K562 (cell line): ENCODE measurements at regions not wholly inside any gene's neighbourhood (a gene's known extent, or its start where the extent isn't known, plus 50 kb on each side); places are given as distances from the start of the nearest gene placed in this dataset.

Experiments used
- ATAC-seq: fragments of 200-7000 bp; cut with Tn5 transposase; 3 replicates; pipeline ENCODE4 v1.9.1; 2020; ENCODE audit warnings: moderate library complexity
- BruUV-seq: library from RNA; stranded (reverse); fragments of 400-500 nt; replicated peaks from 2 replicates; lab custom pipeline; 2021; lab: Mats Ljungman, UMichigan
- CTCF ChIA-PET: fragments of 300-600 bp; formaldehyde crosslinking; extraction: SDS; loops from one replicate; lab custom pipeline; 2021; ENCODE audit warnings: low intra/inter-chr PET ratio; lab: Yijun Ruan, JAX
- POLR2A ChIA-PET: fragments of 300-600, 350-650 bp; sonication (Branson Sonifier 250); formaldehyde crosslinking; extraction: SDS; loops from one replicate; lab custom pipeline; 2021; ENCODE audit warnings: antibody characterized with exemption, inconsistent platforms; lab: Yijun Ruan, JAX
- DNase-seq, 4 experiments: peaks; one replicate each; pipeline versions ENCODE4 v3.0.0 to v3.0.0-alpha.2; 2011 to 2018; ENCODE audit warnings: low spot score in 3 of 4, mixed read lengths in 3 of 4; ENCODE audit errors: extremely low read depth in 1 of 4
- FAIRE-seq: peaks from 2 replicates; lab custom pipeline; 2011; peaks lifted over from hg19 to GRCh38; lab: Jason Lieb, UNC
- H2AFZ ChIP-seq: 2 replicates; pipeline ENCODE4 v1.6.0; 2011; ENCODE audit warnings: low read depth, low read length, control low read depth, inconsistent platforms
- H3K27ac ChIP-seq: fragments of 200-600 bp; 3 replicates; pipeline ENCODE4 v1.8.0; 2011; ENCODE audit warnings: low read depth, mild to moderate bottlenecking, control low read depth, inconsistent platforms, low read length, moderate library complexity, mixed read lengths; ENCODE audit errors: extremely low read depth
- H3K27me3 ChIP-seq, 2 experiments: fragments of 300-600 bp in 1 of 2; 2 replicates in 1 of 2; 3 replicates in 1 of 2; pipeline versions ENCODE4 v1.6.0 to v1.8.0; 2011; ENCODE audit warnings: inconsistent platforms in 2 of 2, low read length in 2 of 2, mild to moderate bottlenecking in 1 of 2, mixed read lengths in 1 of 2, moderate library complexity in 1 of 2; ENCODE audit not compliant: control insufficient read depth in 2 of 2, insufficient read depth in 2 of 2
- H3K36me3 ChIP-seq: fragments of 300-600 bp; 3 replicates; pipeline ENCODE4 v1.8.0; 2011; ENCODE audit warnings: mild to moderate bottlenecking, low read length, inconsistent platforms; ENCODE audit not compliant: control insufficient read depth, insufficient read depth
- H3K4me1 ChIP-seq, 2 experiments: fragments of 200-600 bp in 1 of 2; replicated peaks in 1 of 2; 2 replicates in 1 of 2; 3 replicates in 1 of 2; pipeline versions ENCODE4 v1.5.1 to v1.8.0; 2011; ENCODE audit warnings: inconsistent platforms in 2 of 2, low read length in 2 of 2, mild to moderate bottlenecking in 1 of 2, mixed read lengths in 1 of 2, moderate library complexity in 1 of 2; ENCODE audit not compliant: control insufficient read depth in 2 of 2, insufficient read depth in 2 of 2
- H3K4me2 ChIP-seq: 2 replicates; pipeline ENCODE4 v1.6.1; 2011; ENCODE audit warnings: low read length, control low read depth, inconsistent platforms, mixed read lengths; ENCODE audit not compliant: insufficient read depth
- H3K4me3 ChIP-seq: fragments of 200-600 bp; sonication (generic), shearing (Covaris generic); 2 replicates; pipeline ENCODE4 v1.5.1; 2016; ENCODE audit warnings: control low read depth, inconsistent platforms
- H3K79me2 ChIP-seq: fragments of 200-600 bp; 3 replicates; pipeline ENCODE4 v1.8.0; 2011; ENCODE audit warnings: low read length, inconsistent platforms; ENCODE audit not compliant: control insufficient read depth, insufficient read depth
- H3K9ac ChIP-seq, 2 experiments: 2 replicates each; pipeline versions ENCODE4 v1.6.0 to v1.6.1; 2011; ENCODE audit warnings: low read depth in 2 of 2, low read length in 2 of 2, control low read depth in 1 of 2, inconsistent platforms in 1 of 2, mild to moderate bottlenecking in 1 of 2, mixed read lengths in 1 of 2; ENCODE audit not compliant: insufficient read depth in 1 of 2
- H3K9me1 ChIP-seq: one replicate; pipeline ENCODE4 v1.6.0; 2011; ENCODE audit warnings: inconsistent platforms, mild to moderate bottlenecking, low read length, moderate library complexity; ENCODE audit not compliant: control insufficient read depth, insufficient read depth
- H3K9me3 ChIP-seq: replicated peaks from 2 replicates; pipeline ENCODE4 v1.5.1; 2011; ENCODE audit warnings: low read depth, low read length, inconsistent platforms; ENCODE audit not compliant: control insufficient read depth, insufficient read depth
- H4K20me1 ChIP-seq: replicated peaks from 2 replicates; pipeline ENCODE4 v1.6.1; 2011; ENCODE audit warnings: low read length, inconsistent platforms, mixed read lengths; ENCODE audit not compliant: control insufficient read depth, insufficient read depth
- C11orf30 ChIP-seq: fragments of 450-650 bp; IDR thresholded peaks from 2 replicates; pipeline ENCODE4 v1.6.1; 2016; ENCODE audit warnings: low read depth, mild to moderate bottlenecking
- FUS ChIP-seq: fragments of 200-400 bp; formaldehyde crosslinking; optimal IDR thresholded peaks from 2 replicates; pipeline ENCODE3; 2017; ENCODE audit warnings: low read depth, low read length
- RBM34 ChIP-seq: fragments of 200-400 bp; formaldehyde crosslinking; IDR thresholded peaks from 2 replicates; pipeline ENCODE4 v1.6.1; 2018; ENCODE audit warnings: low read length, borderline replicate concordance; ENCODE audit not compliant: insufficient read depth
- SMARCB1 ChIP-seq: IDR thresholded peaks from 2 replicates; pipeline ENCODE4 v1.6.1; 2011; ENCODE audit warnings: improper control_type of control experiment, low read depth; ENCODE audit not compliant: insufficient read length
- ZNF212 ChIP-seq: fragments of 450-650 bp; formaldehyde crosslinking; IDR thresholded peaks from 2 replicates; pipeline ENCODE4 v1.4.0; 2020; ENCODE audit warnings: mild to moderate bottlenecking
- WGBS: fragments of 100-300 bp; shearing (Covaris generic); methylation state at CpG from one replicate; pipeline ENCODE4 v1.1.6; 2016; ENCODE audit warnings: low coverage, mixed read lengths; ENCODE audit not compliant: insufficient coverage; ENCODE audit errors: missing lambda C conversion rate; 5-methylcytosine and 5-hydroxymethylcytosine counted together
- in situ Hi-C: fragments of 300-500 bp; cut with MboI; formaldehyde crosslinking; loops from 4 replicates; pipeline ENCODE4 v1.15.0; 2018; ENCODE audit warnings: inconsistent platforms, mixed read lengths
- intact Hi-C: fragments of 100-400 bp; cut with micrococcal nuclease; formaldehyde crosslinking; loops from 2 replicates; pipeline ENCODE4 v1.14.2; 2022
- TF ChIP-seq, protein P1 (sequence below), 2 experiments: fragments of 450-650 bp; IDR thresholded peaks; 2 replicates each; pipeline ENCODE4 v1.6.1; 2018; ENCODE audit warnings: mild to moderate bottlenecking in 2 of 2, low read depth in 1 of 2; ENCODE audit not compliant: partially characterized antibody in 2 of 2
- TF ChIP-seq, protein P2 (sequence below): fragments of 200-800 bp; sonication (Bioruptor generic); IDR thresholded peaks from 2 replicates; pipeline ENCODE4 v1.6.1; 2016; ENCODE audit warnings: missing genetic modification characterization, missing compliant biosample characterization

DNA sequence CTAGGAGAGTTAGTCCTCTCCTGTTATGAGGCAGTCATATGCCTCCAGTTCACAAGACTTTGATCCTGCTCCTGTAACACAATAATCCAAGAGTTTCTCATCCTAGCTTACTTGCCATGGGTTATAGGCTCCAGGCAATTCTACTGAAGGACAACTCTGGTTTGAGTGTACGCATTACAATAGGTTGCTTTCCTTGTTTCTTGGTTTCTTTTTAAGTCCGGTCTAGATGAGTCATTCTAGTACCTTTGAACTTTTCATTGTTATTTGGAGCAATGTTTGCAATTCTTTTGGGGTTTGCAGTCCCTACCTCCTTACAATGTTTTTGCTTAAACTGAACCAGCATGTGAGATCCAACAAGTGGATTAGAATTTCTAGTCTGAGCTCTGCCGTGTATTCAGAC, 109.1 kb downstream of the ANAPC4 start (continued):
- TF ChIP-seq, protein P1, sequence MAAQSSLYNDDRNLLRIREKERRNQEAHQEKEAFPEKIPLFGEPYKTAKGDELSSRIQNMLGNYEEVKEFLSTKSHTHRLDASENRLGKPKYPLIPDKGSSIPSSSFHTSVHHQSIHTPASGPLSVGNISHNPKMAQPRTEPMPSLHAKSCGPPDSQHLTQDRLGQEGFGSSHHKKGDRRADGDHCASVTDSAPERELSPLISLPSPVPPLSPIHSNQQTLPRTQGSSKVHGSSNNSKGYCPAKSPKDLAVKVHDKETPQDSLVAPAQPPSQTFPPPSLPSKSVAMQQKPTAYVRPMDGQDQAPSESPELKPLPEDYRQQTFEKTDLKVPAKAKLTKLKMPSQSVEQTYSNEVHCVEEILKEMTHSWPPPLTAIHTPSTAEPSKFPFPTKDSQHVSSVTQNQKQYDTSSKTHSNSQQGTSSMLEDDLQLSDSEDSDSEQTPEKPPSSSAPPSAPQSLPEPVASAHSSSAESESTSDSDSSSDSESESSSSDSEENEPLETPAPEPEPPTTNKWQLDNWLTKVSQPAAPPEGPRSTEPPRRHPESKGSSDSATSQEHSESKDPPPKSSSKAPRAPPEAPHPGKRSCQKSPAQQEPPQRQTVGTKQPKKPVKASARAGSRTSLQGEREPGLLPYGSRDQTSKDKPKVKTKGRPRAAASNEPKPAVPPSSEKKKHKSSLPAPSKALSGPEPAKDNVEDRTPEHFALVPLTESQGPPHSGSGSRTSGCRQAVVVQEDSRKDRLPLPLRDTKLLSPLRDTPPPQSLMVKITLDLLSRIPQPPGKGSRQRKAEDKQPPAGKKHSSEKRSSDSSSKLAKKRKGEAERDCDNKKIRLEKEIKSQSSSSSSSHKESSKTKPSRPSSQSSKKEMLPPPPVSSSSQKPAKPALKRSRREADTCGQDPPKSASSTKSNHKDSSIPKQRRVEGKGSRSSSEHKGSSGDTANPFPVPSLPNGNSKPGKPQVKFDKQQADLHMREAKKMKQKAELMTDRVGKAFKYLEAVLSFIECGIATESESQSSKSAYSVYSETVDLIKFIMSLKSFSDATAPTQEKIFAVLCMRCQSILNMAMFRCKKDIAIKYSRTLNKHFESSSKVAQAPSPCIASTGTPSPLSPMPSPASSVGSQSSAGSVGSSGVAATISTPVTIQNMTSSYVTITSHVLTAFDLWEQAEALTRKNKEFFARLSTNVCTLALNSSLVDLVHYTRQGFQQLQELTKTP (IDR thresholded peaks at IDR 0.05; ENCODE audit: low read depth in 1 of 2, partially characterized antibody in 2 of 2), result no peak
- no peak for TF ChIP-seq RBM34

DNA sequence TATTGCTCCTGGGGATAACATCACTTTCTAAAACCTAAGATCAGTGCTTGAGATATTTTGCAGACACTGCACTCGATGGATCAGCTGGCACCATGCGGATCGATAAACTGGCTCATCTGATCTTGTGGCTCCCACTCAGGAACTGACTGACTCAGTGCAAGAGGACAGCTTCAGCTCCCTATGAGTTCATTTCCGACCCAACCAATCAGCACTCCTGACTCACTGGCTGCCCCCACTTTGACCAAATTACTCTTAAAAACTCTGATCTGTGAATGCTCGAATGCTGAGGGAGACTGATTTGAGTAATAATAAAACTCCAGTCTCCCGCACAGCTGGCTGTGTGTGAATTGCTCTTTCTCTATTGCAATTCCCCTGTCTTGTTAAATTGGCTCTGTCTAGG, 110.1 kb downstream of the ANAPC4 start:
- H3K27me3 ChIP-seq, result no peaks in the 10 kb centered on the region; a peak in 1 of 5 replicates
- no peak overlapping the region for H3K27ac ChIP-seq
- BruUV-seq, result no TSS peak
- no peaks in the 10 kb centered on the region for H3K36me3 ChIP-seq
- DNase-seq, result no peak
- POLR2A ChIA-PET, result no interaction called here
- ATAC-seq, result no peak
- H3K9me1 ChIP-seq, result no peaks in the 10 kb centered on the region
- FAIRE-seq, result no peak
- in situ Hi-C loops, result no loop called here
- no peak overlapping the region for H3K9ac ChIP-seq
- no peaks in the 10 kb centered on the region for H3K4me1 ChIP-seq
- H3K4me3 ChIP-seq, result no peak overlapping the region
- 4% methylated on average over 6 of the region's 6 CpGs for WGBS
- CTCF ChIA-PET, result no interaction called here
- intact Hi-C loops, result no loop called here
- H4K20me1 ChIP-seq, result no peaks in the 10 kb centered on the region
- H3K79me2 ChIP-seq, result no peaks in the 10 kb centered on the region
- H3K4me2 ChIP-seq, result no peak overlapping the region
- no peak overlapping the region for H2AFZ ChIP-seq
- no peaks in the 10 kb centered on the region for H3K9me3 ChIP-seq
- TF ChIP-seq ZNF212 (CRISPR knock-in tag) (no peak), C11orf30 (no peak), SMARCB1 (no peak), FUS (no peak)
- TF ChIP-seq, protein P2, sequence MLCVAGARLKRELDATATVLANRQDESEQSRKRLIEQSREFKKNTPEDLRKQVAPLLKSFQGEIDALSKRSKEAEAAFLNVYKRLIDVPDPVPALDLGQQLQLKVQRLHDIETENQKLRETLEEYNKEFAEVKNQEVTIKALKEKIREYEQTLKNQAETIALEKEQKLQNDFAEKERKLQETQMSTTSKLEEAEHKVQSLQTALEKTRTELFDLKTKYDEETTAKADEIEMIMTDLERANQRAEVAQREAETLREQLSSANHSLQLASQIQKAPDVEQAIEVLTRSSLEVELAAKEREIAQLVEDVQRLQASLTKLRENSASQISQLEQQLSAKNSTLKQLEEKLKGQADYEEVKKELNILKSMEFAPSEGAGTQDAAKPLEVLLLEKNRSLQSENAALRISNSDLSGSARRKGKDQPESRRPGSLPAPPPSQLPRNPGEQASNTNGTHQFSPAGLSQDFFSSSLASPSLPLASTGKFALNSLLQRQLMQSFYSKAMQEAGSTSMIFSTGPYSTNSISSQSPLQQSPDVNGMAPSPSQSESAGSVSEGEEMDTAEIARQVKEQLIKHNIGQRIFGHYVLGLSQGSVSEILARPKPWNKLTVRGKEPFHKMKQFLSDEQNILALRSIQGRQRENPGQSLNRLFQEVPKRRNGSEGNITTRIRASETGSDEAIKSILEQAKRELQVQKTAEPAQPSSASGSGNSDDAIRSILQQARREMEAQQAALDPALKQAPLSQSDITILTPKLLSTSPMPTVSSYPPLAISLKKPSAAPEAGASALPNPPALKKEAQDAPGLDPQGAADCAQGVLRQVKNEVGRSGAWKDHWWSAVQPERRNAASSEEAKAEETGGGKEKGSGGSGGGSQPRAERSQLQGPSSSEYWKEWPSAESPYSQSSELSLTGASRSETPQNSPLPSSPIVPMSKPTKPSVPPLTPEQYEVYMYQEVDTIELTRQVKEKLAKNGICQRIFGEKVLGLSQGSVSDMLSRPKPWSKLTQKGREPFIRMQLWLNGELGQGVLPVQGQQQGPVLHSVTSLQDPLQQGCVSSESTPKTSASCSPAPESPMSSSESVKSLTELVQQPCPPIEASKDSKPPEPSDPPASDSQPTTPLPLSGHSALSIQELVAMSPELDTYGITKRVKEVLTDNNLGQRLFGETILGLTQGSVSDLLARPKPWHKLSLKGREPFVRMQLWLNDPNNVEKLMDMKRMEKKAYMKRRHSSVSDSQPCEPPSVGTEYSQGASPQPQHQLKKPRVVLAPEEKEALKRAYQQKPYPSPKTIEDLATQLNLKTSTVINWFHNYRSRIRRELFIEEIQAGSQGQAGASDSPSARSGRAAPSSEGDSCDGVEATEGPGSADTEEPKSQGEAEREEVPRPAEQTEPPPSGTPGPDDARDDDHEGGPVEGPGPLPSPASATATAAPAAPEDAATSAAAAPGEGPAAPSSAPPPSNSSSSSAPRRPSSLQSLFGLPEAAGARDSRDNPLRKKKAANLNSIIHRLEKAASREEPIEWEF (CRISPR knock-in tag), result no peak
- TF ChIP-seq, protein P1 (IDR thresholded peaks at IDR 0.05; ENCODE audit: low read depth in 1 of 2, partially characterized antibody in 2 of 2), result no peak
